GM12892 (cell line): ENCODE measurements at regions not wholly inside any gene's neighbourhood (a gene's known extent, or its start where the extent isn't known, plus 50 kb on each side); places are given as distances from the start of the nearest gene placed in this dataset.

Experiments used
- POLR2A ChIP-seq: IDR thresholded peaks from 2 replicates; pipeline ENCODE4 v1.6.1; 2011; ENCODE audit warnings: low read depth, low read length, control low read depth
- POLR2AphosphoS5 ChIP-seq: IDR thresholded peaks from 2 replicates; pipeline ENCODE4 v1.6.1; 2011; ENCODE audit warnings: low read depth, low read length, control low read depth

- TF ChIP-seq POLR2A, result no peak
- no peak for TF ChIP-seq POLR2AphosphoS5
These were observed 61.7 kb upstream of the IRX4 start for GRCh38 chr5:1944408-1944807.
